IPS-15b (cell line): ENCODE measurements at regions not wholly inside any gene's neighbourhood (a gene's known extent, or its start where the extent isn't known, plus 50 kb on each side); places are given as distances from the start of the nearest gene placed in this dataset.

Experiments used
- H3K27me3 ChIP-seq: one replicate; pipeline ENCODE4 v1.6.1; 2013; ENCODE audit warnings: low read length; ENCODE audit not compliant: control insufficient read depth, insufficient read depth
- H3K36me3 ChIP-seq: one replicate; pipeline ENCODE4 v1.6.1; 2013; ENCODE audit warnings: low read length; ENCODE audit not compliant: control insufficient read depth, insufficient read depth
- H3K4me1 ChIP-seq: one replicate; pipeline ENCODE4 v1.6.1; 2013; ENCODE audit warnings: mild to moderate bottlenecking, low read length; ENCODE audit not compliant: control insufficient read depth, insufficient read depth
- H3K4me3 ChIP-seq: one replicate; pipeline ENCODE4 v1.5.1; 2013; ENCODE audit warnings: low read depth, low read length
- H3K9ac ChIP-seq: one replicate; pipeline ENCODE4 v1.6.1; 2013; ENCODE audit warnings: low read depth, mild to moderate bottlenecking, low read length
- H3K9me3 ChIP-seq: one replicate; pipeline ENCODE4 v1.6.1; 2013; ENCODE audit warnings: mild to moderate bottlenecking, low read length; ENCODE audit not compliant: control insufficient read depth, insufficient read depth

GRCh38 chr1:232111611-232112010 is 485.0 kb downstream of the DISC1 start:
- no peaks in the 10 kb centered on the region for H3K9me3 ChIP-seq

GRCh38 chr1:232110281-232111090 is 483.9 kb downstream of the DISC1 start:
- H3K9ac ChIP-seq = no peak overlapping the region
- H3K4me3 ChIP-seq = peak overlapping the region; percentile 45

More at GRCh38 chr1:232111611-232112010, 485.0 kb downstream of the DISC1 start:
- Histone ChIP-seq H3K4me1 (peaks cover 8% of the 10 kb centered on the region), H3K36me3 (no peaks in the 10 kb centered on the region), H3K27me3 (no peaks in the 10 kb centered on the region), H3K4me3 (no peak overlapping the region), H3K9ac (no peak overlapping the region)

GRCh38 chr1:232109391-232109790 is 482.8 kb downstream of the DISC1 start:
- Histone ChIP-seq H3K4me3 (no peak overlapping the region), H3K4me1 (peaks cover 8% of the 10 kb centered on the region), H3K27me3 (no peaks in the 10 kb centered on the region), H3K9ac (no peak overlapping the region), H3K36me3 (no peaks in the 10 kb centered on the region), H3K9me3 (no peaks in the 10 kb centered on the region)

More at GRCh38 chr1:232110281-232111090, 483.9 kb downstream of the DISC1 start:
- no peaks in the 10 kb centered on the region for H3K36me3 ChIP-seq
- H3K4me1 ChIP-seq = peaks cover 8% of the 10 kb centered on the region
- H3K27me3 ChIP-seq = no peaks in the 10 kb centered on the region
- H3K9me3 ChIP-seq = no peaks in the 10 kb centered on the region

- Histone ChIP-seq H3K4me3 (no peak overlapping the region), H3K9me3 (no peaks in the 10 kb centered on the region), H3K9ac (no peak overlapping the region), H3K4me1 (peaks cover 8% of the 10 kb centered on the region), H3K27me3 (no peaks in the 10 kb centered on the region), H3K36me3 (no peaks in the 10 kb centered on the region)
Measured at GRCh38 chr1:232108598-232108997, 482.0 kb downstream of the DISC1 start.

GRCh38 chr1:232106415-232106814 is 479.8 kb downstream of the DISC1 start:
- Histone ChIP-seq H3K4me1 (peaks cover 4% of the 10 kb centered on the region), H3K9me3 (no peaks in the 10 kb centered on the region), H3K9ac (no peak overlapping the region)

GRCh38 chr1:232105561-232105960 is 479.0 kb downstream of the DISC1 start:
- H3K4me1 ChIP-seq = peaks cover 2% of the 10 kb centered on the region
- H3K27me3 ChIP-seq = no peaks in the 10 kb centered on the region
- H3K9ac ChIP-seq = no peak overlapping the region
- H3K9me3 ChIP-seq = no peaks in the 10 kb centered on the region
- H3K4me3 ChIP-seq = no peak overlapping the region
- H3K36me3 ChIP-seq = no peaks in the 10 kb centered on the region

More at GRCh38 chr1:232106415-232106814, 479.8 kb downstream of the DISC1 start:
- Histone ChIP-seq H3K4me3 (no peak overlapping the region), H3K27me3 (no peaks in the 10 kb centered on the region), H3K36me3 (no peaks in the 10 kb centered on the region)

GRCh38 chr1:232101231-232101630 is 474.6 kb downstream of the DISC1 start:
- Histone ChIP-seq H3K9me3 (no peaks in the 10 kb centered on the region), H3K36me3 (no peaks in the 10 kb centered on the region), H3K27me3 (no peaks in the 10 kb centered on the region), H3K4me3 (no peak overlapping the region), H3K9ac (no peak overlapping the region), H3K4me1 (no peaks in the 10 kb centered on the region)

GRCh38 chr1:232096751-232097150 is 470.2 kb downstream of the DISC1 start:
- no peaks in the 10 kb centered on the region for H3K9me3 ChIP-seq

More at GRCh38 chr1:232096751-232097150, 470.2 kb downstream of the DISC1 start:
- no peaks in the 10 kb centered on the region for H3K36me3 ChIP-seq
- no peak overlapping the region for H3K4me3 ChIP-seq
- no peak overlapping the region for H3K9ac ChIP-seq
- H3K27me3 ChIP-seq = no peaks in the 10 kb centered on the region
- H3K4me1 ChIP-seq = no peaks in the 10 kb centered on the region
